B cell (primary cell): ENCODE measurements at regions not wholly inside any gene's neighbourhood (a gene's known extent, or its start where the extent isn't known, plus 50 kb on each side); places are given as distances from the start of the nearest gene placed in this dataset.

Experiments used
- CTCF ChIP-seq: fragments of 200-600 bp; IDR thresholded peaks from one replicate; pipeline ENCODE4 v1.8.0; 2022; ENCODE audit warnings: antibody characterized with exemption, mild to moderate bottlenecking
- EZH2 ChIP-seq: IDR thresholded peaks from 2 replicates; pipeline ENCODE4 v1.6.1; 2012; ENCODE audit warnings: borderline replicate concordance, low read depth, mild to moderate bottlenecking, moderate library complexity, low read length; ENCODE audit not compliant: insufficient read depth, poor library complexity, severe bottlenecking

- TF ChIP-seq CTCF, result no peak
- no peak for TF ChIP-seq EZH2
Observed at GRCh38 chr3:168889666-168890065, 773.8 kb downstream of the MECOM start.
